GM20000 (cell line): ENCODE measurements at regions not wholly inside any gene's neighbourhood (a gene's known extent, or its start where the extent isn't known, plus 50 kb on each side); places are given as distances from the start of the nearest gene placed in this dataset.

Source experiments
- DNase-seq: peaks from one replicate; pipeline ENCODE4 v3.0.0; 2012; ENCODE audit warnings: low spot score
- TF ChIP-seq, protein P1 (sequence below): IDR thresholded peaks from 2 replicates; pipeline ENCODE4 v1.5.1; 2012; ENCODE audit warnings: mild to moderate bottlenecking, control low read depth; ENCODE audit errors: extremely low read depth, missing control alignments

DNA sequence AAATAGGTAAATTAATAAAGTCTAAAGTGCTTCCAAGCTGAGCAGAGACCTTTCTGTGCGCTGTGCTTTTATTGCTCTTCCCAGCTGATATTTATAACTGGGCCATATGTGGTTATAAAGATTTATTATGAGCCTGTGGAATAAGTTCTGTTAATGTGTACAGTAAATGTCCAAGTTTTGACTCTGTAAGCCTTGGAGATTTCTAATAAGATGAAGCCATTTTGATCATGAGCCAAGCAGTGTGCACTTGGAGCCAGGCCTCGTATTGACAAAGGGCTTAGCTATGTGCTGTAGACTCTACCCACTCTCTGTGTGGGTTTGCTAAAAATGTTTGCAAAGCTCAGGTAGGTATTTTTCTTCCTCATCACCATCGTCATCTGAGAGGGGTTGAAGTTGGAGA is 361.1 kb downstream of the FOXA2 start:
- TF ChIP-seq, protein P1, sequence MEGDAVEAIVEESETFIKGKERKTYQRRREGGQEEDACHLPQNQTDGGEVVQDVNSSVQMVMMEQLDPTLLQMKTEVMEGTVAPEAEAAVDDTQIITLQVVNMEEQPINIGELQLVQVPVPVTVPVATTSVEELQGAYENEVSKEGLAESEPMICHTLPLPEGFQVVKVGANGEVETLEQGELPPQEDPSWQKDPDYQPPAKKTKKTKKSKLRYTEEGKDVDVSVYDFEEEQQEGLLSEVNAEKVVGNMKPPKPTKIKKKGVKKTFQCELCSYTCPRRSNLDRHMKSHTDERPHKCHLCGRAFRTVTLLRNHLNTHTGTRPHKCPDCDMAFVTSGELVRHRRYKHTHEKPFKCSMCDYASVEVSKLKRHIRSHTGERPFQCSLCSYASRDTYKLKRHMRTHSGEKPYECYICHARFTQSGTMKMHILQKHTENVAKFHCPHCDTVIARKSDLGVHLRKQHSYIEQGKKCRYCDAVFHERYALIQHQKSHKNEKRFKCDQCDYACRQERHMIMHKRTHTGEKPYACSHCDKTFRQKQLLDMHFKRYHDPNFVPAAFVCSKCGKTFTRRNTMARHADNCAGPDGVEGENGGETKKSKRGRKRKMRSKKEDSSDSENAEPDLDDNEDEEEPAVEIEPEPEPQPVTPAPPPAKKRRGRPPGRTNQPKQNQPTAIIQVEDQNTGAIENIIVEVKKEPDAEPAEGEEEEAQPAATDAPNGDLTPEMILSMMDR: no peak
- DNase-seq: no peak

DNA sequence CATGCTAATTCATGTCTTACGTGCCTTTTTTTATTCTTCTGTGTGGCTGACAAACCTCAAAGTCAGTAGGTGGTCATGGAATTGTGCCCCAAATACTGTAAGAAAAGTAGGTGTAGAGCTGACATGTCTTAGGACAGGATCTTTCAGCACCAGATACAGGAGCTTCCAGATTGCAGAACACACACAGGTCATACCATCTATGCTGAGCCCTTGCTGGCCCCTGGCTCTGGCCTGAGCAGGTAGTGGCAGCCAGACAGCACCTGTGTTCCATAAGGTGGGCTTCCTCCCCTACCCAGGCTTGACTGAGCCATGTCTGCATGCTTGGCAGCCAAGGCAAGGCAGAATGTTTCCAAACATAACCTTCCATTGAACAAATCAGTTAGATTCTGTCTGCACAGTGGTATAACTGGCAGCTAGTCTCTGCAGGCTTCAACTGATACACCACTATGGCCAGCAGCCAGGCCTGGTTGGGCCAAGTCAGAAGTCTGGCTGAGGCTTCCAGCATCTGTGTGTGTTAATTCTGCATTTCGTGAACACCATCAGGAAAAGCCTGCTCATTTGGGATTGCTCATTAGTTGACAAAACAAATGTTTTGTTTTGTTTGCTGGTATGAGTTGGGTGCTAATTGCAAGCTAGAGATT is 366.5 kb downstream of the FOXA2 start:
- TF ChIP-seq, protein P1: no peak
- no peak for DNase-seq

GRCh38 chr20:22216984-22217383 is 367.4 kb downstream of the FOXA2 start:
- no peak for DNase-seq

DNA sequence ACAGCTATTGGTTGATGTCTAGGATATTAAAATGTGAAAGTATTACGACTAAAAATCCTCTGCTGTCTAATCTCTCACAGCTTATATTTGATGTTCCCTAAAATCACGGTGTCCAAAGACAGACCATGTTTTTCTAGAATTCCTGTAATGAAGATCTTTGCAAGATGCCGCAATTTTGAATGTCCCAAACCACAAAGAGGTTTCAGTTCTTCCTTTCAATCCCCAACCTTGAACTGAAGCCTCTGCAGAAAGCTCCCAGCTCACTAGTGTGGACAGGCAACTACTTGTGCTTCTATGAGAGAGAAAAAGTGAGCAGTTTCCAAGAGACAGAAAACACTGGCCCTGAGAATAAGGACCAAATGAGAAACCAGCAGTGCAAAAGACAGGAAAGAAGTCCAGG is 370.1 kb downstream of the FOXA2 start:
- TF ChIP-seq, protein P1: no peak
- DNase-seq: no peak

More at GRCh38 chr20:22216984-22217383, 367.4 kb downstream of the FOXA2 start:
- TF ChIP-seq, protein P1: no peak

DNA sequence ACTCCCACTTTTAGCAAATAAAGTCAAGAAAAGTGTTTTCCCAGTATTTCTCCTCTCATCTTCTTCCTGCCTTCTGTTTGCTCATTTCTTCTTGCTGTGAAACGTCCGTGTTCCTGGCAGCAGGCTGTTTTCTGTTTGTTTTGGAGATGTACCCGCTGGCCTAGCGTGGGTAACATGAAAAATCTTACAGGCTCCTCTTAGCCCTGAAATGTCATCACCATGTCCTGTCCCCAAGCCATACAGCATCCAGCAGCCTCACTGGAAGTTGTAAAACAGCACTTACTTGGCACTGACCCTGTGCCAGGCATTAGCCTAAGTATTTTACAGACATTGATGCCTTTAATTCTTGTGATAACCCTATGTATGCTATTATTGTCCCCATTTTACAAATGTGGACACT is 371.1 kb downstream of the FOXA2 start:
- DNase-seq: no peak
- TF ChIP-seq, protein P1: no peak

- TF ChIP-seq, protein P1: no peak
These were observed 377.1 kb downstream of the FOXA2 start for GRCh38 chr20:22207280-22207679.

GRCh38 chr20:22204801-22205200 is 379.6 kb downstream of the FOXA2 start:
- TF ChIP-seq, protein P1: no peak
- DNase-seq: no peak

More at GRCh38 chr20:22207280-22207679, 377.1 kb downstream of the FOXA2 start:
- no peak for DNase-seq
